K562 (cell line): ENCODE measurements at regions not wholly inside any gene's neighbourhood (a gene's known extent, or its start where the extent isn't known, plus 50 kb on each side); places are given as distances from the start of the nearest gene placed in this dataset.

Experiments used
- ATAC-seq: fragments of 200-7000 bp; cut with Tn5 transposase; 3 replicates; pipeline ENCODE4 v1.9.1; 2020; ENCODE audit warnings: moderate library complexity
- BruUV-seq: library from RNA; stranded (reverse); fragments of 400-500 nt; replicated peaks from 2 replicates; lab custom pipeline; 2021; lab: Mats Ljungman, UMichigan
- CTCF ChIA-PET: fragments of 300-600 bp; formaldehyde crosslinking; extraction: SDS; loops from one replicate; lab custom pipeline; 2021; ENCODE audit warnings: low intra/inter-chr PET ratio; lab: Yijun Ruan, JAX
- POLR2A ChIA-PET: fragments of 300-600, 350-650 bp; sonication (Branson Sonifier 250); formaldehyde crosslinking; extraction: SDS; loops from one replicate; lab custom pipeline; 2021; ENCODE audit warnings: antibody characterized with exemption, inconsistent platforms; lab: Yijun Ruan, JAX
- DNase-seq, 4 experiments: peaks; one replicate each; pipeline versions ENCODE4 v3.0.0 to v3.0.0-alpha.2; 2011 to 2018; ENCODE audit warnings: low spot score in 3 of 4, mixed read lengths in 3 of 4; ENCODE audit errors: extremely low read depth in 1 of 4
- FAIRE-seq: peaks from 2 replicates; lab custom pipeline; 2011; peaks lifted over from hg19 to GRCh38; lab: Jason Lieb, UNC
- H2AFZ ChIP-seq: 2 replicates; pipeline ENCODE4 v1.6.0; 2011; ENCODE audit warnings: low read depth, low read length, control low read depth, inconsistent platforms
- H3K27ac ChIP-seq: fragments of 200-600 bp; 3 replicates; pipeline ENCODE4 v1.8.0; 2011; ENCODE audit warnings: low read depth, mild to moderate bottlenecking, control low read depth, inconsistent platforms, low read length, moderate library complexity, mixed read lengths; ENCODE audit errors: extremely low read depth
- H3K27me3 ChIP-seq, 2 experiments: fragments of 300-600 bp in 1 of 2; 2 replicates in 1 of 2; 3 replicates in 1 of 2; pipeline versions ENCODE4 v1.6.0 to v1.8.0; 2011; ENCODE audit warnings: inconsistent platforms in 2 of 2, low read length in 2 of 2, mild to moderate bottlenecking in 1 of 2, mixed read lengths in 1 of 2, moderate library complexity in 1 of 2; ENCODE audit not compliant: control insufficient read depth in 2 of 2, insufficient read depth in 2 of 2
- H3K36me3 ChIP-seq: fragments of 300-600 bp; 3 replicates; pipeline ENCODE4 v1.8.0; 2011; ENCODE audit warnings: mild to moderate bottlenecking, low read length, inconsistent platforms; ENCODE audit not compliant: control insufficient read depth, insufficient read depth
- H3K4me1 ChIP-seq, 2 experiments: fragments of 200-600 bp in 1 of 2; replicated peaks in 1 of 2; 2 replicates in 1 of 2; 3 replicates in 1 of 2; pipeline versions ENCODE4 v1.5.1 to v1.8.0; 2011; ENCODE audit warnings: inconsistent platforms in 2 of 2, low read length in 2 of 2, mild to moderate bottlenecking in 1 of 2, mixed read lengths in 1 of 2, moderate library complexity in 1 of 2; ENCODE audit not compliant: control insufficient read depth in 2 of 2, insufficient read depth in 2 of 2
- H3K4me2 ChIP-seq: 2 replicates; pipeline ENCODE4 v1.6.1; 2011; ENCODE audit warnings: low read length, control low read depth, inconsistent platforms, mixed read lengths; ENCODE audit not compliant: insufficient read depth
- H3K4me3 ChIP-seq: fragments of 200-600 bp; sonication (generic), shearing (Covaris generic); 2 replicates; pipeline ENCODE4 v1.5.1; 2016; ENCODE audit warnings: control low read depth, inconsistent platforms
- H3K79me2 ChIP-seq: fragments of 200-600 bp; 3 replicates; pipeline ENCODE4 v1.8.0; 2011; ENCODE audit warnings: low read length, inconsistent platforms; ENCODE audit not compliant: control insufficient read depth, insufficient read depth
- H3K9ac ChIP-seq, 2 experiments: 2 replicates each; pipeline versions ENCODE4 v1.6.0 to v1.6.1; 2011; ENCODE audit warnings: low read depth in 2 of 2, low read length in 2 of 2, control low read depth in 1 of 2, inconsistent platforms in 1 of 2, mild to moderate bottlenecking in 1 of 2, mixed read lengths in 1 of 2; ENCODE audit not compliant: insufficient read depth in 1 of 2
- H3K9me1 ChIP-seq: one replicate; pipeline ENCODE4 v1.6.0; 2011; ENCODE audit warnings: inconsistent platforms, mild to moderate bottlenecking, low read length, moderate library complexity; ENCODE audit not compliant: control insufficient read depth, insufficient read depth
- H3K9me3 ChIP-seq: replicated peaks from 2 replicates; pipeline ENCODE4 v1.5.1; 2011; ENCODE audit warnings: low read depth, low read length, inconsistent platforms; ENCODE audit not compliant: control insufficient read depth, insufficient read depth
- H4K20me1 ChIP-seq: replicated peaks from 2 replicates; pipeline ENCODE4 v1.6.1; 2011; ENCODE audit warnings: low read length, inconsistent platforms, mixed read lengths; ENCODE audit not compliant: control insufficient read depth, insufficient read depth
- MEIS2 ChIP-seq: fragments of 450-650 bp; IDR thresholded peaks from 2 replicates; pipeline ENCODE4 v1.6.1; 2014; ENCODE audit warnings: mild to moderate bottlenecking; ENCODE audit not compliant: partially characterized antibody
- NR3C1 ChIP-seq: sonication (generic); formaldehyde crosslinking; IDR thresholded peaks from 2 replicates; pipeline ENCODE4 v1.8.1; 2022; ENCODE audit warnings: missing genetic modification reagents
- PBX2 ChIP-seq, 2 experiments: IDR thresholded peaks in 1 of 2; conservative IDR thresholded peaks in 1 of 2; 2 replicates each; pipeline ENCODE4 v1.6.1; 2016; ENCODE audit warnings: low read depth in 2 of 2, mild to moderate bottlenecking in 1 of 2, missing compliant biosample characterization in 1 of 2, missing genetic modification characterization in 1 of 2, moderate library complexity in 1 of 2
- ZNF140 ChIP-seq: fragments of 250-450 bp; sonication (Bioruptor Pico); IDR thresholded peaks from 2 replicates; pipeline ENCODE4 v1.8.0; 2021; ENCODE audit warnings: moderate library complexity, mild to moderate bottlenecking, inconsistent platforms
- ZNF263 ChIP-seq: sonication (generic); formaldehyde crosslinking; IDR thresholded peaks from 2 replicates; pipeline ENCODE4 v1.8.0; 2022; ENCODE audit warnings: mild to moderate bottlenecking, missing genetic modification reagents, borderline replicate concordance
- ZNF431 ChIP-seq: sonication (generic); formaldehyde crosslinking; IDR thresholded peaks from 2 replicates; pipeline ENCODE4 v1.8.0; 2022; ENCODE audit warnings: mild to moderate bottlenecking, missing genetic modification reagents
- WGBS: fragments of 100-300 bp; shearing (Covaris generic); methylation state at CpG from one replicate; pipeline ENCODE4 v1.1.6; 2016; ENCODE audit warnings: low coverage, mixed read lengths; ENCODE audit not compliant: insufficient coverage; ENCODE audit errors: missing lambda C conversion rate; 5-methylcytosine and 5-hydroxymethylcytosine counted together
- in situ Hi-C: fragments of 300-500 bp; cut with MboI; formaldehyde crosslinking; loops from 4 replicates; pipeline ENCODE4 v1.15.0; 2018; ENCODE audit warnings: inconsistent platforms, mixed read lengths
- intact Hi-C: fragments of 100-400 bp; cut with micrococcal nuclease; formaldehyde crosslinking; loops from 2 replicates; pipeline ENCODE4 v1.14.2; 2022

GRCh38 chr1:101301446-101302057 lies 64.7 kb downstream of the S1PR1 start:
- Histone ChIP-seq H3K79me2 (no peaks in the 10 kb centered on the region), H4K20me1 (no peaks in the 10 kb centered on the region), H3K9ac (no peak overlapping the region), H3K4me2 (no peak overlapping the region), H3K27me3 (peaks cover 0 to 2% of the 10 kb centered on the region in 2 experiments; a peak in 1 of 5 replicates), H3K4me3 (no peak overlapping the region), H3K9me1 (no peaks in the 10 kb centered on the region), H3K36me3 (no peaks in the 10 kb centered on the region), H3K4me1 (no peaks in the 10 kb centered on the region), H3K9me3 (no peaks in the 10 kb centered on the region), H3K27ac (no peak overlapping the region), H2AFZ (no peak overlapping the region)
- no TSS peak for BruUV-seq
- POLR2A ChIA-PET = interaction anchor here (1.8 kb wide), 1 partner anchor 13 kb away, joined by 4 read pairs; no protein-coding TSS in a partner anchor
- in situ Hi-C loops = no loop called here
- CTCF ChIA-PET = no interaction called here
- FAIRE-seq (no peak), DNase-seq (no peak), ATAC-seq (no peak)
- no peak for TF ChIP-seq NR3C1 (CRISPR knock-in tag)
- TF ChIP-seq MEIS2 = peak; percentile 43
- no peak for TF ChIP-seq PBX2 (CRISPR knock-in tag; IDR thresholded peaks at IDR 0.05; ENCODE audit: low read depth)
- peak; percentile 62; the same call in 1 of the 2 replicates for TF ChIP-seq PBX2 (tag; conservative IDR thresholded peaks at IDR 0.05; ENCODE audit: low read depth)
- no peak for TF ChIP-seq ZNF263 (CRISPR knock-in tag)
- TF ChIP-seq ZNF431 = no peak
- no peak for TF ChIP-seq ZNF140
- WGBS = 2% methylated on average over 6 of the region's 6 CpGs
- intact Hi-C loops = no loop called here
